HUES6 (cell line): ENCODE measurements at regions not wholly inside any gene's neighbourhood (a gene's known extent, or its start where the extent isn't known, plus 50 kb on each side); places are given as distances from the start of the nearest gene placed in this dataset.

ENCODE experiments used
- H3K27ac ChIP-seq: 2 replicates; pipeline ENCODE4 v1.7.0; 2013; ENCODE audit warnings: low read depth, mild to moderate bottlenecking, low read length, inconsistent platforms
- H3K27me3 ChIP-seq: 2 replicates; pipeline ENCODE4 v1.6.1; 2013; ENCODE audit warnings: low read length; ENCODE audit not compliant: control insufficient read depth, insufficient read depth
- H3K36me3 ChIP-seq: 2 replicates; pipeline ENCODE4 v1.6.1; 2013; ENCODE audit warnings: low read length; ENCODE audit not compliant: control insufficient read depth, insufficient read depth
- H3K4me1 ChIP-seq: 2 replicates; pipeline ENCODE4 v1.6.1; 2013; ENCODE audit warnings: low read length; ENCODE audit not compliant: control insufficient read depth, insufficient read depth
- H3K4me3 ChIP-seq: 2 replicates; pipeline ENCODE4 v1.5.1; 2013; ENCODE audit warnings: low read depth, low read length
- H3K9ac ChIP-seq: one replicate; pipeline ENCODE4 v1.6.1; 2013; ENCODE audit warnings: mild to moderate bottlenecking, low read length
- H3K9me3 ChIP-seq: 2 replicates; pipeline ENCODE4 v1.6.1; 2013; ENCODE audit warnings: low read depth, low read length; ENCODE audit not compliant: control insufficient read depth, insufficient read depth

DNA sequence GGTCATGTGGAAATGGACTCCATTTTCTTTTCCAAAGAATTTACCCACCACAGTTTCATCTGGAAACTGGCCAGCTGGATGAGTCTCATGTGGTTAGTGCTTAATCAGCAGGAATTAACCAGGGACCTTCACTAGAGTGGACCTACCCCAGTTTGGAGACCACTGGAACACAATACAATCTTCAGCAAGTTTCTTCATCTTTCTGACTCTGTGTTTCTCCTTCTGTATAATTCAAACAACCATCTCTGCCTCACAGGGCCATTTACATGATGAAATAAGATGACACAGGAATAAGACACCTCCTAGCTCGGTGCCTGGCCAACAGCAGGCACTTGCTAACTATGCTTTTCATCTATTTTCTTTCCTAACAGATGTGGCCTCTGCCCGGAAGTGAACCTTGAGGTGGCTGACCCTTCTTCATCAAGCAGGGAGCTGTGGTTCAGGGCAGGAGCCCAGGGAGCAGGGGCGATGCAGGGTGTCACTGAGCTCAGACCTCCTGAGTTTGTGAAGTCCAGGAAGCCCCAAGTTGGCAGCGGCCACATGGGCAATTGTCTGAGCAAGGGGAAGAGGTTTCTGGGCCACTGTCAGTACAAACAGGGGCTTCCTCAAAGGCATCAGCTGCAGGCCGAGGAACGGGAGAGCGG lies 98.8 kb downstream of the SOD2 start:
- Histone ChIP-seq H3K4me3 (no peak overlapping the region), H3K27ac (no peak overlapping the region), H3K9ac (no peak overlapping the region), H3K36me3 (no peaks in the 10 kb centered on the region), H3K27me3 (no peaks in the 10 kb centered on the region), H3K9me3 (no peaks in the 10 kb centered on the region), H3K4me1 (no peaks in the 10 kb centered on the region)

DNA sequence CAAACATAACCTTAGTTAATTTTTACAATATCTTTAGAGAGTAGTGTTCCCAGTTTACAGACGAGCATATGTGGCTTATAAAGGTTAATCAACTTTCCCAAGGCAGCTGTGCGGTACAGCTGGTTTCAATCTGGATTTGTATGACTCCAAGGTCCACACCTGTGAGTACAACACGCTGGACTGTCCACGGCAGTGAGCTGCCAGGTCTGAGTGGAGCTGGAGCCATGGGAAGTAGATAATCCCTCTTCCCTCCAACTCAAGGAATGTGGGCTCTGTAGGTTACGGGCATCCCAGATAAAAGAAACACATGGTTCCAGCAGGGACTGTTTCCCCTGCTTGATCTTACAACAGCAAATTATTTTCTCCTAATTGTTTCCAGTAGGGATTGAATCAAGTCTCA lies 102.2 kb downstream of the SOD2 start:
- no peak overlapping the region for H3K4me3 ChIP-seq
- H3K9ac ChIP-seq: no peak overlapping the region
- no peak overlapping the region for H3K27ac ChIP-seq
- no peaks in the 10 kb centered on the region for H3K27me3 ChIP-seq
- no peaks in the 10 kb centered on the region for H3K4me1 ChIP-seq
- H3K9me3 ChIP-seq: no peaks in the 10 kb centered on the region
- no peaks in the 10 kb centered on the region for H3K36me3 ChIP-seq

DNA sequence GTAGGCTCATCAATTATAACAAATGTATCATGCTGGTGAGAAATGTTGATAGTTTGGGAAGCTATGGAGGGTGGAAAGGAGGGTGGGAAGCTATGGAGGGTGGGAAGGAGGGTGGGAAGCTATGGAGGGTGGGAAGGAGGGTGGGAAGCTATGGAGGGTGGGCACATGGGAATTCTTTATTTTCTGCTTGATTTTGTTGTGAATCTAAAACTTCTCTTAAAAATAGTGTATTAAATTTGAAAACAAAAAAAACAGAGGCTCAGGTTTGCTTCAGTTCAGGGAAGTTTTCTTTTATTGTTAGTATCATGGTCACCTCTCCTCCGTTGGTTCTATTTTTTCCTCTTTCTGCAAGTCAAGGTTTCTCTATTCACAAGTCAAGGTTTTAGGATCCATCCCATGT lies 106.4 kb downstream of the SOD2 start:
- H3K27me3 ChIP-seq: no peaks in the 10 kb centered on the region
- H3K4me3 ChIP-seq: no peak overlapping the region
- no peaks in the 10 kb centered on the region for H3K9me3 ChIP-seq
- H3K36me3 ChIP-seq: no peaks in the 10 kb centered on the region
- peaks cover 3% of the 10 kb centered on the region for H3K4me1 ChIP-seq
- H3K27ac ChIP-seq: no peak overlapping the region
- H3K9ac ChIP-seq: no peak overlapping the region

DNA sequence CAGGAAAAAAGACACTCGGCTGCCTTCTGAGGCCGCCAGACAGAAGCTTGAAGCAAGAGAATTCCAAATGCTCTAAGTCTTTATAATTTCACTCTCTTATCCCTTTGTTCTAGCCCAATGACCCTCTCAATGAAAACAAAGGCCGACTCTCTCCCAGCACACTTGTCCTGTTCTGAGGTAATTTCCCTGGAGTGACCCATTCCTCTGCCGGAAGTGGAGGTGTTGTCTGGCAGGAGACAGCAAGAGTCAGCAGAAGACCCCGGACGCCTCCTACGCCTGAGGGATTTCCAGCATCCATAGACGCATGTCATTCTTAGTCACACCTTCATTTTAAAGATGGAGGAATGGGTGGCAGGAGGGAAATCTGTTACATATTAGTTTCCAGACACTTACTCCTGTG lies 110.3 kb downstream of the SOD2 start:
- H3K9me3 ChIP-seq: no peaks in the 10 kb centered on the region
- no peaks in the 10 kb centered on the region for H3K36me3 ChIP-seq
- no peaks in the 10 kb centered on the region for H3K27me3 ChIP-seq
- H3K4me3 ChIP-seq: no peak overlapping the region
- H3K4me1 ChIP-seq: peaks cover 8% of the 10 kb centered on the region
- H3K9ac ChIP-seq: no peak overlapping the region
- no peak overlapping the region for H3K27ac ChIP-seq

DNA sequence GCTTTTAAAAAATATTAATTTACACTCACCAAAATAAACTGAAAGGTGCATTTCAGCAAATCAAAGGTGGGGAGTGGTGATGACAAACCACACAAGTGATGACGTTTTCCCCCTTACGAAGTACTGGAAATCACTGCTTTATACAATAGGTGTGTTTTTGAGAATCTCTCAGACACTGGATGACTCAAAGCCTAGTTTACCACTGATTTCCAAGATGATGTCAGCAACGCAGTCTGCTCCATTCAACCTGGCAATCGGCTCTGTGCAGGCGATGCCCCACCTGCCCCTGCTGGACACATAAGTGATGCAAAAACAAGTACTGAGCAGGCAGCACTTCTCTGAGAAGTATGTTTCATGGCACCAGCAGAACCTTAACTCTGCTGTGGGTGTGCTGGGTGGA lies 114.4 kb downstream of the SOD2 start:
- Histone ChIP-seq H3K9me3 (peaks cover 13% of the 10 kb centered on the region; the same call in 1 of the 2 replicates), H3K4me1 (peaks cover 13% of the 10 kb centered on the region), H3K27ac (no peak overlapping the region), H3K9ac (no peak overlapping the region), H3K27me3 (no peaks in the 10 kb centered on the region), H3K36me3 (no peaks in the 10 kb centered on the region), H3K4me3 (no peak overlapping the region)

DNA sequence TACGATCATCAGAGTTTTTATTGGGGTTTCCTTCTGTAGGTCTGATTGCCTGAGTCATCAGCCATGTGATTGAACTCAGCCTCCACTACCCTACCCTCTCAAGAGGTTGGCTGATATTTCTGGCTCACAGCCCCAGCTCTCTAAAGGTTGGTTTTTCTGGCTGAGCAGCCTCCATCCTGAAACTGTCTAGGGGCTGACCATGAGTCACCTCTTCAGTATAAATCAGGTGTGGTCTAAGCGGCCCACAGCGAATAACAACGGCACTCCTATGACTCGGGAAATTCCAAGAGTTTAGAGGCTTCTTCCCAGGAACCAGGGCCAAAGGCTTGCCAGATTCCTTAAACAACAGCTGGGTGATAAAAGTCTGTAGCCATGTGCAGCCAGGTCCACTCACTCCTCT lies 115.5 kb downstream of the SOD2 start:
- no peaks in the 10 kb centered on the region for H3K36me3 ChIP-seq
- H3K27me3 ChIP-seq: no peaks in the 10 kb centered on the region
- peaks cover 13% of the 10 kb centered on the region; the same call in 1 of the 2 replicates for H3K9me3 ChIP-seq
- H3K4me3 ChIP-seq: no peak overlapping the region
- H3K9ac ChIP-seq: no peak overlapping the region
- H3K4me1 ChIP-seq: peaks cover 10% of the 10 kb centered on the region
- H3K27ac ChIP-seq: 0 out of 2 replicates have a peak overlapping the region, but pooled peaks have one; percentile 13

DNA sequence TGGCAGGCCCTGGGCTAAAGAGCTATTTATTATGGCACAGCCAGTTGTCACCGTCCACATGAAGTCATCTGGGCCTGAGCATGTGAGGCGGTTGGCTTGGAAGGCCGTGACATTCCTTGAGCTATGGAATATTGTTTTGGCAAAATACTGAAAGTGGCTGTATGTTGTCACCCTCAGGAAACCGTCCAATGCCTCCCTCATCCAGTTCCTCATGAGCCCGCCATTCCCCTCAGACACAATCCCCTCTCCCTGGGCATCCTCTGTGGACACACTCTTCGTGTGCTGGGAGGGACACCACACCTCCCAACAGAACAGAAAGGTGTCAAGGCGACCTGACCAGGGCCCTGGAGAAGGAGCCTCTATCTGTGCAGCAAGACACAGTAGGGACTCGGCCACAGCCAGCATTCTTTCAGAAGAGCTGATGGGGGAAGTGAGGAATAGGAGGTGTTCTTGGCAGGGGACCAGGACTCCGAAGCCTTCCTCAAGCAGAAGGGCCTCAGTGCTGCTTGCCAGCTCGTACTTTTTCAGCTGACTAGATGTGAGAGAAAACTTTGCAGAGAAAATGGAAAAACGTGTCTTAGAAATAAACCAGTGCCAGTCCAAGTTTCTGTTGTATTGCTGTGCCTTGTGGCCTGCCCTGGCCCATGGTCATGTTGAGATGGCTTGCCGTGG lies 120.5 kb downstream of the SOD2 start:
- H3K4me1 ChIP-seq: peaks cover 3% of the 10 kb centered on the region; the same call in 1 of the 2 replicates
- H3K9me3 ChIP-seq: peaks cover 35% of the 10 kb centered on the region

DNA sequence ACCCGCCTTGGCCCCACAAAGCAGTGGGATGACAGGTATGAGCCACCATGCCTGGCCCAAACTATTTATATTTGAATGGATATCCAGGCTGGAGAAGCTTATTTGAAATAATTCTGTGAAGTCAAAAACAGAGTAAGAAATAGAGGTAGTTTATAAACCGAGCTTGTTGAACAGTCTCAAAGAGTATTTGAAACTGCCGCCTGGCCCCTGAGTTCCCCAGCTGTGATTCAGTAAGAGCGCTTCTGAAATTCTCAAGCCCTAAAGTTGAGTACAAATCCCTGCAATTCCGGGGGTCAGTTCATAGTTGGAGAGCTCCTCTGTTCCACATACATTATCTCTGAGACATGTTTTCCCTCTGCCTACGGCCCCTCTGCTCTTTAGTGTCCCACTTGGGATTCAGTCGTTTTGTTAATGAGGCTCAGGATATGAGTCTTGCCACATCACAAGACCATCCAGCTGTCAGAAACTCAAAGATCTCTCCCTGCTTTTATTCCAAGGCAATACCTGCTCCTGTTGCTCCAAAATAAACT lies 127.8 kb downstream of the SOD2 start:
- no peaks in the 10 kb centered on the region for H3K4me1 ChIP-seq
- no peaks in the 10 kb centered on the region for H3K27me3 ChIP-seq
- H3K4me3 ChIP-seq: no peak overlapping the region
- no peak overlapping the region for H3K27ac ChIP-seq
- H3K9me3 ChIP-seq: peaks cover 14% of the 10 kb centered on the region
- H3K9ac ChIP-seq: no peak overlapping the region
- no peaks in the 10 kb centered on the region for H3K36me3 ChIP-seq

More for the DNA sequence above, 120.5 kb downstream of the SOD2 start:
- Histone ChIP-seq H3K27ac (no peak overlapping the region), H3K27me3 (no peaks in the 10 kb centered on the region), H3K36me3 (no peaks in the 10 kb centered on the region), H3K9ac (no peak overlapping the region), H3K4me3 (no peak overlapping the region)

DNA sequence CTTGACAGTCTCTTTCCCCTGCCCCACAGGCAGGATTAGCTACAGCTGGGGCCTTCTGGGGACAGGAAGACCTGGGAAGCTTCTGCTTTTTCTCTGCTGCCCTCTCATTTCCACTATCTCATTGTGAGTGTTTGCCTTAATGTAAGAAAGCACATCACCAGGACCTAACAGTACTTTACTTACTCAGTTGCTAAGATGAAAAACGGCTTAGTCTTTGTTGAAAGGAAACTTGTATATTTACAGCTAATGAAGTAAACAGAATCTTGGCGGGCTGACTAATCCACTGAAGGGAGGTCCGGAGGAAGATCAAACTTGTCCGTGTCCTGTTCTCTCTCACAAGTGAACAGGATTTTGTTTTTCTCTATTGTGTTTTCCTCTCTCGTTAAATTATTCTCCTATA lies 128.6 kb downstream of the SOD2 start:
- Histone ChIP-seq H3K9me3 (peaks cover 6% of the 10 kb centered on the region), H3K4me3 (no peak overlapping the region), H3K4me1 (no peaks in the 10 kb centered on the region), H3K27me3 (no peaks in the 10 kb centered on the region), H3K27ac (no peak overlapping the region), H3K36me3 (no peaks in the 10 kb centered on the region), H3K9ac (no peak overlapping the region)

DNA sequence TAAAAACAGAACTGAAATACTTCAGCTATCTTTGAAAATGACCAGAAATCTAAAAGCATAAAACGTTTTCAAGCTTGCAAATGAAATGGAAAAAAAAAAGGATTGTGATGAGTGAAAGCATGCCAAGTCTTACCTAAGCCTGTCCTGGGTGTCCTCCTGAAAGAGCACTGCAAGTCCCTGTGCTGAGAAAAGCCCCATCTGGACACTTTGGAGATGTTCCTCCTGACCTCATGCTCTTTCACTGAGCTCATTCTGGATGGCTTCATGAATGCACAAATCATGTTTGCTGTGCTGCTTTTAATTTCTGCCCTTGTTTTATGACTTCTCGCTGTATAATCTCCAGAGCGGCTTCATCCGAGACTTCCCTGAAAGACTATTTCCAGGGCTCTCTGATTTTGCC lies 136.0 kb downstream of the SOD2 start:
- no peak overlapping the region for H3K9ac ChIP-seq
- H3K27ac ChIP-seq: no peak overlapping the region
- H3K36me3 ChIP-seq: no peaks in the 10 kb centered on the region
- H3K4me3 ChIP-seq: no peak overlapping the region
- no peaks in the 10 kb centered on the region for H3K4me1 ChIP-seq
- no peaks in the 10 kb centered on the region for H3K27me3 ChIP-seq
- no peaks in the 10 kb centered on the region for H3K9me3 ChIP-seq

DNA sequence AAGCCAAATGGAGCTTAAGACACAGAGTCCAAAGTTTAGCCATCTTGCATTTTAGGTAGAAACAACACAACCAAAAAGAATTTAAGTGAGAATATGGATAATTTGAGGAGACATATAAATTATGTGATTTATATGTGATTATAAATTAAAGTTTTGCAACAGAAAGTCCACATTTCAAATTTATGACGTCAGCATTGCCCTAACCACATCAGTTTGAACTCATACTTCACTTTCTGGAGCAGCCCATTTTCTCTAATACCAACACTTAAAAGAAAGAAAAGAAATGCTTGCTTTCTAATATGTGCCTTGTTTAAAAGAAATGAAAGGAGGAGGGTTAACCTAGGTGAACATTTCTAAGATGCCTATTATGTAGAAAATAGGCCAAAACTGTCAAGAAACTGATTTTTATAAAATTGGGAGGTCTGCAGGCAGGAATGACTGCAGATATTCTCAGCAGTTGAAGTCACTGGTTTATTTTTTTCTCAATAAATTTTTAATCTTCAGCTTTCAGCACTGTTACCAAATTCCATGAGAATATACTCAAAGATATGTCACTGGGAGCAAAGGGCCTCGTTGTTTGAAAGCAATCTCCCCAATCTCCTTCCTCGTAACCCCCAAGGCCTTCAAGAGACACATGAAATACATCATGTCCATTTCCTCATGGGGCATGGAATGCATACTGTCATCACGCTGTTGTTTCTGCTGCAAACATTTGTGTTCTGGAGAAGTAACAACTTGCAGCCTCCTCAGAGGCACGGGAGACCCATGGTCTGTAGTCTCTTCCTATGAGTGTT lies 137.8 kb downstream of the SOD2 start:
- Histone ChIP-seq H3K9ac (no peak overlapping the region), H3K4me3 (no peak overlapping the region), H3K4me1 (no peaks in the 10 kb centered on the region), H3K27ac (no peak overlapping the region), H3K9me3 (no peaks in the 10 kb centered on the region), H3K36me3 (no peaks in the 10 kb centered on the region), H3K27me3 (no peaks in the 10 kb centered on the region)
